HG03457 (cell line): ENCODE measurements at regions not wholly inside any gene's neighbourhood (a gene's known extent, or its start where the extent isn't known, plus 50 kb on each side); places are given as distances from the start of the nearest gene placed in this dataset.
"Not testable (repeated sequence)": the region's sequence is repeated elsewhere in the genome, so short reads cannot be mapped to it uniquely, and the experiment has no call there.

Experiments
- ATAC-seq: cut with Tn5 transposase; IDR thresholded peaks from one replicate; pipeline ENCODE4 v1.9.1; 2021; ENCODE audit warnings: moderate number of reproducible peaks; ENCODE audit not compliant: unreplicated experiment

DNA sequence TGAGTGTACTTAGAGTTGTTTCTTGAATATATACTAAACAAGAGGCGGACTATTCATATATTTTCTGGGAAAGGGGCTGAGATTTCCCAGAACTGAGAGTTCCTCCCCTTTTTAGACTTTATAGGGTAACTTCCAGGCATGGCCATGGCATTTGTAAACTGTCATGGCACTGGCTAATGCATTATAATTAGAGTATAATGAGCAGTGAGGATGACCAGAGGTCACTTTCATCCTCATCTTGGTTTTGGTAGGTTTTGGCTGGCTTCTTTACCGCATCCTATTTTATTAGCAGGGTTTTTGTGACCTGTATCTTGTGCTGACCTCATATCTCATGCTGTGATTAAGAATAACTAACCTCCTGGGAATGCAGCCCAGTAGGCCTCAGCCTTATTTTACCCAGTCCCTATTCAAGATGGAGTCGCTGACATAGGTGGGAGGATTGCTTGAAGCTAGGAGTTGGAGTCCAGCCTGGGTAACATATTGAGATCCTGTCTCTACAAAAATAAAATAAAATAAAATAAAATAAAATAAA is 91.4 kb downstream of the MOBP start:
- ATAC-seq = no peak

DNA sequence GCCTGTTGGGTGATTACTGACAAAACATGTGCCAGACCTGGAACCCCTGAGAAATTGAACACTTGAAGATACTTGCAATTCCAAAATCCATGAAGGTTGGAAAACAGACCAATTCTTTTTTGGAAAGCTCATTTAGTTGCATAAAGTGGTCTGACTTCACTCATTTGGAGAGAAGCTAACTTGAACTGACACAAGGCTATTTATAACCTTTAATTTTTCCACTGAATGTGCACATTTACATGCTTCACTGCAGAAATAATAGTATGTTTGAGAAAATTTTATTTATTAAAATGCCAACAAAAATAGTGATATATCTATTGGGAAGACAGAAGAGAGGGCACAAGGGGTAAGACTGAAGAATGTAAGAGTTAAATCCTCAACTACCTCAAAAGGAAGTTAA is 92.1 kb downstream of the MOBP start:
- ATAC-seq = no peak

DNA sequence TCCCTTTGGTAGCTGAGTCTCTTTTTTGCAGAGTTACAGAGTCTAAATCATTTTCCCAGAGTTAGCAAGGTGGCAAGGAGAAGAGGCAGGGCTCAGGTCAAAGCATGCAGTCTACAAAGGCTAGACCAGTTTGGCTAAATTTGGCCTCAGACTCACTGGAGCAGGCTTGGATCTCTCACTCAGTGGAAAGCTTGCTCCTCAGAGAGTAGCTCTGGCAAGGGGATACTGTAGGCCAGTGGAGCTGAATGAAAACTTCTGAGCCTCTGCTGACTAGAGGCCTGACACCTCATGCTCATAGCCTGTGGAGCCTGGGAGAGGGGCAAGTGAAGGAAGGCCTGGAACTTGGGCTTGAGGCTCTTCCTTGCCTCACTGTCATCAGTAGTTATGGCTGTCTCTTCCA is 101.0 kb downstream of the MOBP start:
- no peak for ATAC-seq

DNA sequence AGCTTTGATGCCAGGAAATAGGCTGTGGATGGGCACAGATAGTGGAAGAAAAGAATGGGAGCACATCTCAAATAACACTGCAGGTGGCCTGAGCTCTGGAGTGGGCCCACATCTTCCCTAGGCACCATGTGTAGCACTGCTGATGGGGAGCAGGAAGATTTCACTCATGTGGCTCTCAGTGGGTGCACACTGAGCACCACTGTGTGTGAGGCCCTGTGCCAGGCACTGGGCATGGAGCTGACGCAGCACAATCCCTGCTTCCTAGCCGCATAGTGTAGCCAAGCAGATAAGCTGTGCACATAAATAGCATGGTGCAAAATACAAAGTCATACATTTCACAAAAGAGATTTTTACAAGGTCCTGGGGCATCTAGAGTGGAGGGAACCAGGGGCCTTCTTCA is 101.6 kb downstream of the MOBP start:
- ATAC-seq = no peak

DNA sequence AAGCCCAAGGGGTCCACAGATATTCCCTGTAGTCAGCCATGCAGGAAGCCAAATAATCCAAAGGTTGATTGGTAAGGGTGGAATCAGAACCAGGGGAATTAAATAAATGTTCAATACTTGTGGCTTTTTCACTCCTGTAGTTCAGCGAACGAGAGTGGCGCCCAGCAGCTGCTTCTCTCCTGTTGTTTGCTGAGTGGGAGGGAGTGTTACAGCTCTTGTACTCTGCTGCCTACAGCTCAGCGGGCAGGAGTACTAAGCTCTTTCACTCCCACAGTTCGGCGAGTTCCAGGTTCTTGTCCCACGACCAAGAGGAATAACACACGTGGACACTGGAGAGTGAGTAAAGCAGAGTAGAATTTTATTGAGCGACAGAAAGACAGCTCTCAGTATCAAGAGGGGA is 105.9 kb downstream of the MOBP start:
- no peak for ATAC-seq

DNA sequence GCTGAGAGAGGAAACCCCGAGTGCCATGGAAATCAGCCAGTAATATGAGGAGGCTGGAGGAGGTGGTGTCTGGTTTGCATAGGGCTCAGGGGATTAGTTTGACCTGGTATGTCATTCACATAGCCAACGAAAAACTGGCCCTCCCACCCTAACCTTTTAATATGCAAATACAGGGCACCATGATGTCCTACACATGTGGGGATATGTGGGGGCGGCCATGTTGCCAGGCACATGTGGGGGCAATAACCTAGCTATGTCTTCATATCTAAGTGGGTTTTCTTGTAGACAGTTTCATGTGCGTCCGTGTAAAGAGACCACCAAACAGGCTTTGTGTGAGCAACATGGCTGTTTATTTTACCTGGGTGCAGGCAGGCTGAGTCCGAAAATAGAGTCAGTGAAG is 110.1 kb downstream of the MOBP start:
- no peak for ATAC-seq

DNA sequence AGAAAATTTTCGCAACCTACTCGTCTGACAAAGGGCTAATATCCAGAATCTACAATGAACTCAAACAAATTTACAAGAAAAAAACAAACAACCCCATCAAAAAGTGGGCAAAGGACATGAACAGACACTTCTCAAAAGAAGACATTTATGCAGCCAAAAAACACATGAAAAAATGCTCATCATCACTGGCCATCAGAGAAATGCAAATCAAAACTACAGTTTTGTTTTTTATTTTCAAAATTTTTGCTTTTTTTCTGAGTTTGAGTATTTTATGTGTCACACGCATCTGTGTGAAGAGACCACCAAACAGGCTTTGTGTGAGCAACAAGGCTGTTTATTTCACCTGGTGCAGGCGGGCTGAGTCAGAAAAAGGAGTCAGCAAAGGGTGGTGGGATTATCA is 118.7 kb downstream of the MOBP start:
- not testable (repeated sequence) for ATAC-seq

DNA sequence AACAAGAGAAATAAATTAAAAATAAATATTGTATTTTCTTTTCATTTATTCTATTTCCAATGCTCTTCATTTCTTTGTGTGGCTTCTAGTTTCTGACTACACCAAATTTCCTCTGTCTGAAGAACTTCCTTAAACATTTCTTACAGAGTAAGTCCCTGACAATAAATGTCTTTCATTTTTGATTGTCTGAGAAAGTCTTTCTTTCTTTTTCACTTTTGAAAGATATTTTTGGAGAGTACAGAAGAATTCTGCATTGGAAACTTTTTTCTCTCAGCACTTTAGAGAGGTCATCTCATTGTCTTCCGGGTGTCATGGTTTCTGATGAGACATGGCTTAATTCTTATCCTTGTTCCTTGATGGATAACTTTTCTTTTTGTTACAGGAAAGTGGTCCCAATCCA is 119.6 kb downstream of the MOBP start:
- no peak for ATAC-seq

DNA sequence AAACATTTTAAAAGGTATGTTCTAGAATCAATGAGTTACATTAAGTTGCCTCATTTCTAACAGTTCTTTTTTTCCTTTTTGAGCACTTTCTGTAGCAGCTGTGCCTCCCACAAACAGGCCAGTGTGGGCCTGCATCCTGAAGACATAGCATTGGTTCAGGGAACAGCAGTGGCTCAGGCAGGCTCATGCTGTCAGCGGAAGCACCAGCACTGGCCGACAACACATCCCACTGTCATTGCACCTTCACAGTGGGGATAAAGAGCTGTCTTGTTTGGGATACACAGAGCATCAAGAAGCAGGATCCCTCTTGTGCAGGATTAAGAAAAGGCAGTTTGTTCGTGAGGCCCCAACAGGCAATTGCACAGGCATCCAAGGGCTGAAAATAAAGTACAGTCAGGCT is 123.3 kb downstream of the MOBP start:
- no peak for ATAC-seq

DNA sequence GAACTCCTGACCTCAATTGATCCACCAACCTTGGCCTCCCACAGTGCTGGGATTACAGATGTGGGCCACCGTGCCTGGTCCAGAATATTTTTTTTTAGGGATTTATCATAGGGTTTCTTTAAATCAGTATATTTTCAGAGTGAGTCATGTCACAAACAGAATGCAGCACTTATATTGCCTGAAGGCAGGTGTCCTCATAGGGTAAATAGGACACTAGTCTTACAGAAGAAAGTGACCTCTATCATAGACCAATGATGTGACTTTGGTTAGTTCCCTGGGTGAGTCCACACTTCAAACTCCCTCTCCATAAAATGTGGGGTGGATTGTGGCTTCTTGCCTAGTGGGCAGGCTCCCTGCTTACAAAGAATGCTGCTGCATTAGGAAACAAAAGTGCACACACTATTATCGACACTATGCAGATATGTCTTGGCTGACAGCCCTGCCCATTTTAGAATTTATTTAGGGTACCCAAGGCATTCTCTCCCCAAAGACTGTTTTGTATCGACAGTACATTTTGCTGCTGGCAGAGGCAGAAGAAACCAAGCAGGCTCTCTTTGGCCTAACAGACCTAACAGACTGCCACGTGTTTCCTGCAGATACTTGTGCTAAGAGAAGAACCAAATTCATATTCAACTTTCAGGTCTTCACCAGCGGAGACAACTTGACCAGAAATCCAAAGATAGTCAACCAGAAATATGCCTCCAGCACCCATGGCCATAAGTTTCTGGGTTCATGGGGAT is 125.0 kb downstream of the MOBP start:
- no peak for ATAC-seq

DNA sequence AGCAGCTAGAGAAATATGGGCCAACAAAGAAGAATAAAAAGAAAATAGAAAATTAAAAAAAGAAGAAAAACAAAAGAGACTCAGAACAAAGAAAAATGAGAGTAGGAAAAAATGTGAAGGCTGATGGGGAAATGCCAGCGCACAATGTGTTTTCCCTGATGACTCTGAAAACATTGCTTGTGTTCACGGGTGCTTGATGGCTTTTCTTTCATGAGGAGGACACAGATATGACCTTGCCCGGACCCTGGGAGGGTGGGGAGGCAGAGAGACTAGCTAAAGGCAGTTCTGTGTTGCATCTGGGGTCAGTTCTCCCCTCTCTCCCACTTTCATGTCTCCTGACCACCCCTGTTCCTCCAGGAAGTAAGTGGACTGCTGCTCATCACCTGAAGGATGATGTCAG is 125.9 kb downstream of the MOBP start:
- ATAC-seq = no peak

DNA sequence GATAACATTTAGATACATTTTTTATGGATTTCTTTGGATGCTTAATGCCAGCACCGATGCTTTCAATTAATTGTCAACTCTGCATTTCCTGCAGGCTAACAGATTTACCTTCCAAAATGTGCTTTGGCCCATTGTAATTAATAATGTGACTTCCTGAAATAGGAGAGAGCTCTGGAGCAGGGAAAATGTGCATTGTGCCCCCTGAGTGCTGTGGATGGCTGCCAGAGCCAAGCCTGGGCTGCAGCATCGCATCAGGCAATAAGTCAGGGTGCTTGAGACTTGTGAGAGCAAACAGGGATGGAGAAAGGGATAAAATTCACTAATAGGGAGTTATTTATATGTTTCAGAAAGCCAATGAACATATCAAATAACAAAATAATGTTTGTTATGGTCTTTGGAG is 133.8 kb downstream of the MOBP start:
- no peak for ATAC-seq

DNA sequence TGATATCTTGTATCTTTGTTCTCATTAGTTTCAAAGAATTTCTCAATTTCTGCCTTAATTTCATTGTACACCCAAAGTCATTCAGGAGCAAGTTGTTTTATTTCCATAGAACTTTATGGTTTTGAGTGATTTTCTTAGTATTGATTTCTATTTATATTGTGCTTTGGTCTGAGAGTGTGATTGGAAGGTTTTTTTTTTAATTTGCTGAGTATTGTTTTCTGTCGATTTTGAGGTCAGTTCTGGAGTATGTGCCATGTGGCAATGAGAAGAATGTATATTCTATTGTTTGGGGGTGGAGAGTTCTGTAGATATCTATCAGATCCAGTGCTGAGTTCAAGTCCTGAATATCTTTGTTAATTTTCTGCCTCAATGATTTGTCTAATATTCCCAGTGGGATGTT is 138.4 kb downstream of the MOBP start:
- no peak for ATAC-seq

DNA sequence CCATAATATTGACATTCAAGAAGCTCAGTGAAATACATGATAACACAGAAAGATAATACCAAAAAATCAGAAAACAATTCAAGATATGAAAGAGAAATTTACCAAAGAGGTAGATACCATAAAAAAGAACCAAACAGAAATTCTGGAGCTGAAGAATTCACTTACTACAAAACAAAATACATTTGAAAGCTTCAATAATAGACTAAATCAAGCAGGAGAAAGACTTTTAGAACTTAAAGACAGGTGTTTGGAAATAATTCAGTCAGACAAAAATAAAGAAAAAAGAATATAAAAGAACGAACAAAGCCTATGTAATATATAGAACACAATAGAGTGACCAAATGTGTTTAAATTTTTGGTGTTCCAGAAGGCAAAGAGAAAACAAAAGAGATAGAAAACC is 158.7 kb downstream of the MOBP start:
- no peak for ATAC-seq

DNA sequence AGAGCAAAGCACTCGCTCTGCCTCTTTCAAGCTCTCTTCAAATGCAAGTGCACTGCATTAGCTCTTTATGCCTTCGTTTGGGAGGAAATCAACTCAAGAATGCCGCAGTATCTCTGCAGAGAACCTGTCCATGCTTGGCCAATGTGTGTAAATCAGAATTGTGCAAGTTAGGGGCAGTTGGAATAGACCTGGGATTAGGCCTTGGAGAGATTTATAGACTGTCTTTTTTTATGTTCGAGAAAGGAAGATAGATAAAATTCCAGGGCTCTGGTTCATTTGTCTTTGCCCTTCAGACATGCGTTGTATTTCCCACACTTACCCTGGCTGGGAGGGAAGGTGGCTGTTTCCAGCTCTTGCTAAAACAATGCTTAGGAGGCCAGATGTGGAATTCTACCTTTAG is 163.7 kb downstream of the MOBP start:
- ATAC-seq = no peak

DNA sequence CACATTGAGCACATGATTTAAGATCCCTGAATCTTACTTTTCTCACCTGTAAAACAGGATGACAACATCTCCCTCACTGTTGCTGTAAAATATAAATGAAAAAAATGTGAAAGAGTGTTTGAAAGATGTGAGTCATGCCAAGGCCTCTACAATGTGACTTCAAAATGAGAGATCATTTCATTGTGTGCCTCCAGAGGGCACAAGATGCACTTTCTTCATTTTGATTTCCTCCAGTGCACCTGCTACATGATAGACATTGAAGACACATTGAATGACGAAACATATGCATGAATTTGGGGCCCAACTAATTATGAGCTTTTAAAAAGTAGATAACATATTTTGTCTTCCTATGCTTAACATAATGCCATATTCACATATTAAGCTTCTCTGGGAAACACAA is 170.3 kb downstream of the MOBP start:
- no peak for ATAC-seq

DNA sequence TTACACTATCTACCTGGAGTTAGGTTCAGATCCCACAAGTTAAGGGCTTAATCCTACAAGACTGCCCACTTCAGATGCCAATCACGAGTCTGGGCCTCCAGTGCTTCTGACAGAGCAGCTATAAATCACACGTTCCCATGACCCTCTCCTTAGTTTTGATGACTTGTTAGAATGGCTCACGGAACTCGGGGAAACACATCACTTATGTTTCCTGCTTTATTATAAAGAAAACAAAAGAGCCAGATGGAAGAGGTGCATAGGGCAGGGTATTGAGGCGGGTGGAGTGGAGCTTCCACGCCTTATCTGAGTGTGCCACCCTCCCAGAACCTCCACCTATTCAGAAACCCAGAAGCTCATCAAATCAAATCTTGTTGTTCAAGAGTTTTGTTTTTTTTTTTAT is 170.8 kb downstream of the MOBP start:
- ATAC-seq = no peak

DNA sequence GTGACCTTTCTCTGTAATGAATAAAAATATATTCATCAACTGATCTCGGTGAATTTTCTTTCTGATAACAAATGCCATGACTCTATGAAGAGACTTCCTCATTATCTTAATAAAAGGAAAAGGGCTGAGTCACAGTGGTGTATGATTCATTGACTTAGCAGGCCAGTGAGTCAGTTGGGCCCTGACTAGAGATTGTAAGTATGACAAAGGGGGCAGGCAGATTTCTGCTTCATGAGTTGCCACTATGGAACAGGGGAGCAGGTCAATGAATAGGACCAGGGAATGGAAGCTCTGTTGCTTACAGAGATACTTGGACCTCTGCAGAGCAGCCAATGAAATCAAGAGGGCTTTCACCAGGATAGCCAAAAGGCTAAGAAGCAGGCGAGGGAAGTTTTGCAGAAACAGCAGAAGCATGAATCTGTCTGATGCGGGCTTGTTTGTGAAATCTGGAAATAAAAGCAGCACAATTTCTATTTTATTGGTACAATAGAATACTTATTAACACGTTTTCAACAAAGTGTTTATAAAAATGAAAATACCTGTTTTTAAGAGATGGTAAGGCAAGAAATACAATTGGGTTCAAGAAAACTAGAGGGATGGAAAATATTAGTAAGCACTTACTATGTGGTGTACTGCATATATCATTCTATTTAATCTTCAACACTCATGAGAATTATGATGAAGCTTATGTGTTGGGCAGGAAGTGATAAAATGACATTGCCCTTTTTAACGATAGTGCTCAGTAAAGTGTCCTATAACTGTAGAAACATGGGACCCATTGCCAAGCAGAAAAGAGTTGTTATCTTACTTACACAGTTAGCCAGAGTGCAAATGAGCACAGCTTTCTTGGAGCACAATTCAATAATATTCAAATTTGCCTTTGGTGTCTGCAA is 169.8 kb upstream of the MYRIP start:
- no peak for ATAC-seq

DNA sequence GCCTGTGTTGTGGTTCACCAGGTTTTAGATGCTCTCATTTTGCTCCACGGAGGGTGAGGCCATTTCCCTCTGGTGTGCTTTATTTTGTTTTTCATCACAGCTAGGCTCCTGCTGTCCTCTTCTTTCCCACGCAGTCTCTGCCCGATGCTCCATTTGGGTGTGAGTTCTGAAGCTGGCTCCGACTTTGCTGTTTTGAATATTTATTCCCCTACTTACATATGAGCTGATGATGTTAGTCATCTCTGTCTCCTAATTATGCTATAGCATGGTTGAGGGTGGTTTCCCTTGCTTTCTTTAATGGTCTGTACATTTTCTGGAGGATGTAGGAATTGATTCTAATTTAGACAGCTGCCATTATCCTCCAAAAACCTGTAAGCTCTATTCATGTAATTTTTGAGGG is 168.1 kb upstream of the MYRIP start:
- no peak for ATAC-seq

DNA sequence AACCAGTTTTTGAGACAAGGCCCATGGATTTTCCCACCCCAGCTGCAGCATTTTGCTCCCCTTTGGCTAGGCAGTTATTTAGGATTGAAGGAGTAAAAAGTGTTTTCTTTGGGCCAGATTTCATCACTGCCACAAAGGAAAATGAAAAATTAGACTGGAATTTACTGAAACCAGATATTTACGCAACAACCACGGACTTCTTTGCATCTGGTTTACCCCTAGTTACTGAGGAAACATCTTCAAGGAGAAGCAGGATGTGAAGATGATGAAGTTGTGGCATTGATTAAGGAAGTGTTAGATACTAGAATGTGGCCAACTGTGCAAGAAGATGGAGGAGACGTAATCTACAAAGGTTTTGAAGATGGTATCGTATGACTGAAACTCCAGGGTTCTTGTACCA is 165.2 kb upstream of the MYRIP start:
- no peak for ATAC-seq

DNA sequence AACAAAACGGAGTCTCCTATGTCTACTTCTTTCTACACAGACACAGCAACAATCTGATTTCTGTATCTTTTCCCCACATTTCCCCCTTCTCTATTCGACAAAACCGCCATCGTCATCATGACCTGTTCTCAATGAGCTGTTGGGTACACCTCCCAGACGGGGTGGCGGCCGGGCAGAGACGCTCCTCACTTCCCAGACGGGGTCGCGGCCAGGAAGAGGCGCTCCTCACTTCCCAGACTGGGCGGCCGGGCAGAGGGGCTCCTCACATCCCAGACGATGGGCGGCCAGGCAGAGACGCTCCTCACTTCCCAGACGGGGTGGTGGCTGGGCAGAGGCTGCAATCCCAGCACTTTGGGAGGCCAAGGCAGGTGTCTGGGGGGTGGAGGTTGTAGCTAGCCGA is 158.2 kb upstream of the MYRIP start:
- ATAC-seq = not testable (repeated sequence)
